A549 (cell line): ENCODE measurements at regions not wholly inside any gene's neighbourhood (a gene's known extent, or its start where the extent isn't known, plus 50 kb on each side); places are given as distances from the start of the nearest gene placed in this dataset.

Source experiments
- MAFK ChIP-seq: fragments of 450-650 bp; IDR thresholded peaks from 2 replicates; pipeline ENCODE4 v1.6.1; 2014; ENCODE audit not compliant: partially characterized antibody
- POLR2A ChIP-seq: IDR thresholded peaks from 2 replicates; pipeline ENCODE4 v1.6.1; 2012; ENCODE audit warnings: mild to moderate bottlenecking, low read length
- ZNF302 ChIP-seq: fragments of 250-450 bp; sonication (Bioruptor Pico); IDR thresholded peaks from 2 replicates; pipeline ENCODE4 v1.9.0; 2021; ENCODE audit warnings: inconsistent platforms, mild to moderate bottlenecking, moderate library complexity
- TF ChIP-seq, protein P1 (sequence below): fragments of >200 bp; sonication (Bioruptor Twin); formaldehyde crosslinking; IDR thresholded peaks from 3 replicates; pipeline ENCODE4 v1.5.1; 2016
- TF ChIP-seq, protein P2 (sequence below): fragments of 150-350 bp; IDR thresholded peaks from 2 replicates; pipeline ENCODE4 v1.6.1; 2014; ENCODE audit warnings: low read depth, mild to moderate bottlenecking, low read length
- TF ChIP-seq, protein P3 (sequence below): fragments of 200-600 bp; sonication (generic); IDR thresholded peaks from 2 replicates; pipeline ENCODE4 v1.6.1; 2016; ENCODE audit warnings: antibody characterized with exemption, mild to moderate bottlenecking, moderate library complexity

DNA sequence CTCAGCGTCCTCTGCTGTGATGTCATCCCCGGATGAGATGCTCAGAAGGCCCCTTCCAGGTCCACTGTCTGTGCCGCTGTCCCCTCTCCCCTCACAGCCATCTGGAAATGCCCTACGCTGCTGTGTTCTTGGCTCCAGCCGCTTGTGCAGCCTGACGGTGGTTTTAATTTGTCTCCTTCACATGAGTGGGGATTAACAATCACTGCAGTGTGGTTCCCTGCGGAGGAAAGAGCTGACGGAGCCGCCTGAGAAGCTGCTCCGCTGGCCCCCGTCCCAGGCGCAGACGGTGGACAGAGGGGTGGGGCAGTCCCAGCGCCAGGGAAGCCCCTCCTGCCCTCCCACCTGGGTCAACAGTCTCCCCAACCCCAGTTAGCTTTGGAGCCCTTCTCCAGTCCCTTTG lies 67.5 kb upstream of the PHF21B start:
- TF ChIP-seq ZNF302 (CRISPR knock-in tag), result no peak
- TF ChIP-seq, protein P1, sequence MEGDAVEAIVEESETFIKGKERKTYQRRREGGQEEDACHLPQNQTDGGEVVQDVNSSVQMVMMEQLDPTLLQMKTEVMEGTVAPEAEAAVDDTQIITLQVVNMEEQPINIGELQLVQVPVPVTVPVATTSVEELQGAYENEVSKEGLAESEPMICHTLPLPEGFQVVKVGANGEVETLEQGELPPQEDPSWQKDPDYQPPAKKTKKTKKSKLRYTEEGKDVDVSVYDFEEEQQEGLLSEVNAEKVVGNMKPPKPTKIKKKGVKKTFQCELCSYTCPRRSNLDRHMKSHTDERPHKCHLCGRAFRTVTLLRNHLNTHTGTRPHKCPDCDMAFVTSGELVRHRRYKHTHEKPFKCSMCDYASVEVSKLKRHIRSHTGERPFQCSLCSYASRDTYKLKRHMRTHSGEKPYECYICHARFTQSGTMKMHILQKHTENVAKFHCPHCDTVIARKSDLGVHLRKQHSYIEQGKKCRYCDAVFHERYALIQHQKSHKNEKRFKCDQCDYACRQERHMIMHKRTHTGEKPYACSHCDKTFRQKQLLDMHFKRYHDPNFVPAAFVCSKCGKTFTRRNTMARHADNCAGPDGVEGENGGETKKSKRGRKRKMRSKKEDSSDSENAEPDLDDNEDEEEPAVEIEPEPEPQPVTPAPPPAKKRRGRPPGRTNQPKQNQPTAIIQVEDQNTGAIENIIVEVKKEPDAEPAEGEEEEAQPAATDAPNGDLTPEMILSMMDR, result no peak
- no peak for TF ChIP-seq POLR2A
- TF ChIP-seq, protein P2, sequence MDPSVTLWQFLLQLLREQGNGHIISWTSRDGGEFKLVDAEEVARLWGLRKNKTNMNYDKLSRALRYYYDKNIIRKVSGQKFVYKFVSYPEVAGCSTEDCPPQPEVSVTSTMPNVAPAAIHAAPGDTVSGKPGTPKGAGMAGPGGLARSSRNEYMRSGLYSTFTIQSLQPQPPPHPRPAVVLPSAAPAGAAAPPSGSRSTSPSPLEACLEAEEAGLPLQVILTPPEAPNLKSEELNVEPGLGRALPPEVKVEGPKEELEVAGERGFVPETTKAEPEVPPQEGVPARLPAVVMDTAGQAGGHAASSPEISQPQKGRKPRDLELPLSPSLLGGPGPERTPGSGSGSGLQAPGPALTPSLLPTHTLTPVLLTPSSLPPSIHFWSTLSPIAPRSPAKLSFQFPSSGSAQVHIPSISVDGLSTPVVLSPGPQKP, result no peak
- TF ChIP-seq, protein P3, sequence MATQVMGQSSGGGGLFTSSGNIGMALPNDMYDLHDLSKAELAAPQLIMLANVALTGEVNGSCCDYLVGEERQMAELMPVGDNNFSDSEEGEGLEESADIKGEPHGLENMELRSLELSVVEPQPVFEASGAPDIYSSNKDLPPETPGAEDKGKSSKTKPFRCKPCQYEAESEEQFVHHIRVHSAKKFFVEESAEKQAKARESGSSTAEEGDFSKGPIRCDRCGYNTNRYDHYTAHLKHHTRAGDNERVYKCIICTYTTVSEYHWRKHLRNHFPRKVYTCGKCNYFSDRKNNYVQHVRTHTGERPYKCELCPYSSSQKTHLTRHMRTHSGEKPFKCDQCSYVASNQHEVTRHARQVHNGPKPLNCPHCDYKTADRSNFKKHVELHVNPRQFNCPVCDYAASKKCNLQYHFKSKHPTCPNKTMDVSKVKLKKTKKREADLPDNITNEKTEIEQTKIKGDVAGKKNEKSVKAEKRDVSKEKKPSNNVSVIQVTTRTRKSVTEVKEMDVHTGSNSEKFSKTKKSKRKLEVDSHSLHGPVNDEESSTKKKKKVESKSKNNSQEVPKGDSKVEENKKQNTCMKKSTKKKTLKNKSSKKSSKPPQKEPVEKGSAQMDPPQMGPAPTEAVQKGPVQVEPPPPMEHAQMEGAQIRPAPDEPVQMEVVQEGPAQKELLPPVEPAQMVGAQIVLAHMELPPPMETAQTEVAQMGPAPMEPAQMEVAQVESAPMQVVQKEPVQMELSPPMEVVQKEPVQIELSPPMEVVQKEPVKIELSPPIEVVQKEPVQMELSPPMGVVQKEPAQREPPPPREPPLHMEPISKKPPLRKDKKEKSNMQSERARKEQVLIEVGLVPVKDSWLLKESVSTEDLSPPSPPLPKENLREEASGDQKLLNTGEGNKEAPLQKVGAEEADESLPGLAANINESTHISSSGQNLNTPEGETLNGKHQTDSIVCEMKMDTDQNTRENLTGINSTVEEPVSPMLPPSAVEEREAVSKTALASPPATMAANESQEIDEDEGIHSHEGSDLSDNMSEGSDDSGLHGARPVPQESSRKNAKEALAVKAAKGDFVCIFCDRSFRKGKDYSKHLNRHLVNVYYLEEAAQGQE, result no peak
- TF ChIP-seq MAFK, result no peak
